ENCODE measurements at regions not wholly inside any gene's neighbourhood (a gene's known extent, or its start where the extent isn't known, plus 50 kb on each side); places are given as distances from the start of the nearest gene placed in this dataset.

DNA sequence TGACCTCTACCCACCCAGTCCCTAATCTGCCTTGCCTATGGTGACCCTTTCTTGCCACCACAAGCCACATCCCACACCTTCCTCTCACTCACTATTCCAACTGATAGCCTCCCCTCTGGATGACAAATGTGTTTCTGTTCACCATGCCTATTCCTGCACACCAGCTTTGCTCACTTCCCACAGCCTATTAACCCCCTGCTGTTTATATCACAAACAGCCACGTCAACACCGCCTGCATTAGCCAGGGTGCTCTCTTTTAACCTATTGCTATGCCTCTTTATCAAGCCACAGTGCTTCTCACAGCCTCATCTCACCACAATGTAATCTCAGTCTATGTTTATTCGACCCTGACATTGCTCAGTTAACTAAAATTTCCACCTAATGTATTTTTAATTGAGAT is 271.8 kb downstream of the SUCLG1 start:
- TF ChIP-seq CTCF (IDR thresholded peaks at IDR 0.05) (no peak), ZFX (IDR thresholded peaks at IDR 0.05; ENCODE audit: borderline replicate concordance) (no peak)

All from 22Rv1 (cell line).